OCI-LY3 (cell line): ENCODE measurements at regions not wholly inside any gene's neighbourhood (a gene's known extent, or its start where the extent isn't known, plus 50 kb on each side); places are given as distances from the start of the nearest gene placed in this dataset.
A peak's percentile ranks its signal among the peaks of the same experiment; 100 is the strongest.

Experiments used
- H2AFZ ChIP-seq: fragments of 200-600, 300-600 bp; shearing (Covaris generic); 2 replicates; pipeline ENCODE4 v1.6.0; 2014; ENCODE audit warnings: antibody characterized with exemption, low read depth, low read length
- H3K27ac ChIP-seq: fragments of 200-600, 300-600 bp; sonication (generic); 2 replicates; pipeline ENCODE4 v1.5.1; 2014; ENCODE audit warnings: mild to moderate bottlenecking, low read length, moderate library complexity, mixed read lengths
- H3K27me3 ChIP-seq: fragments of 200-600, 300-600 bp; sonication (generic); 2 replicates; pipeline ENCODE4 v1.6.1; 2014; ENCODE audit warnings: low read depth, low read length, mixed read lengths
- H3K36me3 ChIP-seq: fragments of 200-600, 300-600 bp; sonication (generic); replicated peaks from 2 replicates; pipeline ENCODE3; 2014; ENCODE audit warnings: low read depth, low read length, mixed read lengths
- H3K4me1 ChIP-seq: fragments of 300-600, 200-600 bp; sonication (generic); 2 replicates; pipeline ENCODE4 v1.6.1; 2014; ENCODE audit warnings: low read length, mixed read lengths
- H3K4me2 ChIP-seq: fragments of 200-600, 300-600 bp; sonication (generic); 2 replicates; pipeline ENCODE4 v1.6.1; 2014; ENCODE audit warnings: low read length, mixed read lengths
- H3K4me3 ChIP-seq: fragments of 300-600, 200-600 bp; sonication (generic); 2 replicates; pipeline ENCODE4 v1.5.1; 2014; ENCODE audit warnings: antibody characterized with exemption, mild to moderate bottlenecking, low read length, moderate library complexity
- H3K79me2 ChIP-seq: fragments of 300-600, 200-600 bp; shearing (Covaris generic); 2 replicates; pipeline ENCODE4 v1.6.1; 2014; ENCODE audit warnings: mild to moderate bottlenecking, low read length, mixed read lengths
- H3K9ac ChIP-seq: fragments of 300-600, 200-600 bp; shearing (Covaris generic); 2 replicates; pipeline ENCODE4 v1.6.0; 2014; ENCODE audit warnings: mild to moderate bottlenecking, low read length, moderate library complexity
- H3K9me3 ChIP-seq: fragments of 200-600, 300-600 bp; shearing (Covaris generic); 2 replicates; pipeline ENCODE4 v1.6.1; 2014; ENCODE audit warnings: low read length, mixed read lengths; ENCODE audit not compliant: insufficient read depth
- H4K20me1 ChIP-seq: fragments of 200-600, 300-600 bp; sonication (generic); 2 replicates; pipeline ENCODE4 v1.6.1; 2016; ENCODE audit warnings: low read length, mixed read lengths; ENCODE audit not compliant: insufficient read depth
- CTCF ChIP-seq: fragments of 200-600, 300-600 bp; sonication (generic); IDR thresholded peaks from 2 replicates; pipeline ENCODE4 v1.5.1; 2014; ENCODE audit warnings: antibody characterized with exemption, low read length, low read depth
- EZH2phosphoT487 ChIP-seq: fragments of 200-600 bp; shearing (Covaris generic); IDR thresholded peaks from 2 replicates; pipeline ENCODE4 v1.6.1; 2018; ENCODE audit warnings: antibody characterized with exemption, mixed run types, low read depth

- Histone ChIP-seq H3K9ac (no peak overlapping the region), H3K4me2 (no peak overlapping the region), H3K79me2 (no peaks in the 10 kb centered on the region), H3K27me3 (peaks cover 22% of the 10 kb centered on the region; the same call in 1 of the 2 replicates), H3K27ac (no peak overlapping the region), H3K4me3 (no peak overlapping the region), H2AFZ (no peak overlapping the region), H3K4me1 (peaks cover 4% of the 10 kb centered on the region; the same call in 1 of the 2 replicates), H4K20me1 (no peaks in the 10 kb centered on the region), H3K9me3 (no peaks in the 10 kb centered on the region), H3K36me3 (no peaks in the 10 kb centered on the region)
- TF ChIP-seq EZH2phosphoT487 (no peak), CTCF (no peak)
These were observed 301.8 kb upstream of the RAG2 start for GRCh38 chr11:36899800-36900199.

- peaks cover 22% of the 10 kb centered on the region for H3K4me1 ChIP-seq
- no peak overlapping the region for H3K9ac ChIP-seq
- H3K27ac ChIP-seq, result no peak overlapping the region; the same call in 1 of the 2 replicates
- H3K36me3 ChIP-seq, result no peaks in the 10 kb centered on the region
- no peak for TF ChIP-seq EZH2phosphoT487
- TF ChIP-seq CTCF, result no peak
- no peaks in the 10 kb centered on the region for H4K20me1 ChIP-seq
- no peak overlapping the region for H2AFZ ChIP-seq
- peaks cover 6% of the 10 kb centered on the region; the same call in 1 of the 2 replicates for H3K27me3 ChIP-seq
- H3K4me3 ChIP-seq, result peak overlapping the region; percentile 23; the same call in 1 of the 2 replicates
- H3K79me2 ChIP-seq, result no peaks in the 10 kb centered on the region
- peak overlapping the region; percentile 59 for H3K4me2 ChIP-seq
- H3K9me3 ChIP-seq, result no peaks in the 10 kb centered on the region
These were observed 292.8 kb upstream of the RAG2 start for GRCh38 chr11:36890841-36891240.

DNA sequence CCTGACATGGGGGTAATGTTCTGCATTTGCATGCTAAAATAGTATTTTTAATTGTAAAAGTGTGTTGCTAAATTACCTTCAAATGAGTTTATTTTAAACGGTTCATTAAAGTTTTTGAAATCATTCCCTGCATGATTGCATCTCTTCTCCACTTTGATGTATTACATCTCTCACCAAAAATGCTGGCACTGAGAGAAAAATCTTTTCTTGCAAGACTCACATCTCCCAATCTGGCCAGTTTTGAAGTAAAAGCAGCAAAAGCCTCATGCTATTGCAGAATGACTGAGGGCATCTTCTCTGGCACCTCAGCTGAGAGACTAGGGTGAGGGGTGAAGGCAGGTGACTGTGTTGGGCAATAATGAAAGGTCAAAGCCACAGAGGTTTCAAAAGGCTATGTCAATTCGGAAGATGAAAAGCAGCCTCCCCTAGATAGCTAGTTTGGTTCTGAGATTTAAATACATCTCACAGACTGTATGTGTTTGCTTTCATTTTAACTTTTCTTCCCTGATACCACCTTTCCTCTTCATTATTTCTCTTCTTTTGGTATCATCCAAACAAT lies 292.2 kb upstream of the RAG2 start:
- Histone ChIP-seq H3K4me1 (peaks cover 22% of the 10 kb centered on the region), H3K9ac (no peak overlapping the region), H3K27me3 (0 out of 2 replicates have a peak, but pooled peaks cover 3% of the 10 kb centered on the region), H3K4me3 (peak overlapping the region; percentile 23; the same call in 1 of the 2 replicates), H3K36me3 (no peaks in the 10 kb centered on the region), H3K9me3 (no peaks in the 10 kb centered on the region), H4K20me1 (no peaks in the 10 kb centered on the region), H3K4me2 (peak overlapping the region; percentile 59), H3K27ac (peak overlapping the region; percentile 51; the same call in 1 of the 2 replicates), H3K79me2 (no peaks in the 10 kb centered on the region), H2AFZ (no peak overlapping the region)
- no peak for TF ChIP-seq CTCF
- no peak for TF ChIP-seq EZH2phosphoT487

DNA sequence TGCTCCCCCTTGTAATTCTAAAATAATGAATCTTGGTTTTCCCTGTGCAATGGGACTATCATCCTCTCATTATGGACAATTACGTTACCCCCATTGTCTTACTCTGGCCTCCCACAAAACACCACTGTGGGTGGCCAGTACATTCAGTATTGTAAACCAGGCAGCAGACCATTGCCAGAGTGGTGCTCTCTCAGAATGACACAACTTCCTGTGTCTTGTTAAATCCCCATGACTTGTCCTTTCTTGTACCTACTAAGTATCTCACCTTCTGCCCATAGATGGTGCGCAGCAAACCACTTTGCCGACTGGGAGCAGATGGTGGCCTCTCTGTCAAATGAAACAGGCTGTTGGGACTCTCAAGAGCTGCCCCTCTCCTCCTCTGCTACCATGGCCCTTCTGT lies 287.1 kb upstream of the RAG2 start:
- Histone ChIP-seq H2AFZ (no peak overlapping the region), H3K27me3 (0 out of 2 replicates have a peak, but pooled peaks cover 3% of the 10 kb centered on the region)
- TF ChIP-seq CTCF (no peak), EZH2phosphoT487 (no peak)

More for the DNA sequence above, 287.1 kb upstream of the RAG2 start:
- H3K27ac ChIP-seq, result no peak overlapping the region
- no peaks in the 10 kb centered on the region for H4K20me1 ChIP-seq
- H3K9me3 ChIP-seq, result no peaks in the 10 kb centered on the region
- no peak overlapping the region for H3K4me2 ChIP-seq
- H3K4me3 ChIP-seq, result no peak overlapping the region
- no peaks in the 10 kb centered on the region for H3K36me3 ChIP-seq
- H3K9ac ChIP-seq, result no peak overlapping the region
- H3K79me2 ChIP-seq, result no peaks in the 10 kb centered on the region
- peaks cover 10% of the 10 kb centered on the region for H3K4me1 ChIP-seq
